Testis (tissue), 2 donors: ENCODE measurements at regions not wholly inside any gene's neighbourhood (a gene's known extent, or its start where the extent isn't known, plus 50 kb on each side); places are given as distances from the start of the nearest gene placed in this dataset.

Experiments used
- DNase-seq: peaks from one replicate; pipeline ENCODE4 v3.0.0-alpha.2; 2019
- H3K27ac ChIP-seq, 2 donors: fragments of 200-600 bp; sonication (generic); one replicate each; pipeline ENCODE4 v1.5.1; 2019
- H3K27me3 ChIP-seq: fragments of 200-600 bp; sonication (generic); one replicate; pipeline ENCODE4 v1.5.1; 2019
- H3K36me3 ChIP-seq: fragments of 200-600 bp; sonication (generic); one replicate; pipeline ENCODE4 v1.5.1; 2017; ENCODE audit warnings: low read depth; ENCODE audit errors: missing control alignments
- H3K4me1 ChIP-seq: fragments of 200-600 bp; sonication (generic); one replicate; pipeline ENCODE4 v1.5.1; 2019
- H3K4me3 ChIP-seq, 2 donors: fragments of 200-600 bp; sonication (generic); one replicate each; pipeline ENCODE4 v1.5.1; 2017 to 2019
- H3K9me3 ChIP-seq: fragments of 200-600 bp; sonication (generic); one replicate; pipeline ENCODE4 v1.5.1; 2017
- CTCF ChIP-seq, 3 experiments: fragments of 450-650 bp in 2 of 3; fragments of 200-600 bp in 1 of 3; sonication (generic) in 1 of 3; IDR thresholded peaks; one replicate each; pipeline ENCODE4 v1.5.1; 2016 to 2019; ENCODE audit warnings: antibody characterized with exemption in 3 of 3, mild to moderate bottlenecking in 2 of 3, moderate library complexity in 1 of 3
- POLR2A ChIP-seq: fragments of 450-650 bp; IDR thresholded peaks from one replicate; pipeline ENCODE4 v1.6.1; 2017; ENCODE audit warnings: antibody characterized with exemption, mild to moderate bottlenecking, moderate library complexity
- WGBS, 2 donors: methylation state at CpG; one replicate each; pipeline ENCODE4 v1.1.5; 2018; 5-methylcytosine and 5-hydroxymethylcytosine counted together
- intact Hi-C: fragments of 100-400 bp; cut with DNase I; formaldehyde crosslinking; loops from one replicate; pipeline ENCODE4 v1.15.1; 2023; ENCODE audit warnings: low total_unique reads

GRCh38 chr18:75142677-75143076 lies 66.3 kb downstream of the PTGR3 start:
- TF ChIP-seq CTCF (IDR thresholded peaks at IDR 0.05) = no peak
- no peak for TF ChIP-seq POLR2A
- intact Hi-C loops = no loop called here
- H3K27ac ChIP-seq = no peak overlapping the region
- no peak for DNase-seq
- no peaks in the 10 kb centered on the region for H3K36me3 ChIP-seq
- no peaks in the 10 kb centered on the region for H3K4me1 ChIP-seq
- H3K27me3 ChIP-seq = no peaks in the 10 kb centered on the region
- H3K9me3 ChIP-seq = no peaks in the 10 kb centered on the region
- WGBS, 2 donors = 63 to 64% methylated on average over 10 of the region's 10 CpGs
- H3K4me3 ChIP-seq = no peak overlapping the region

- H3K4me3 ChIP-seq = no peak overlapping the region
- 55 to 71% methylated on average over 13 of the region's 13 CpGs for whole genome bisulfite sequencing, 2 donors
Observed at GRCh38 chr18:75141734-75142133, 67.2 kb downstream of the PTGR3 start.

GRCh38 chr18:75141166-75141565 lies 67.8 kb downstream of the PTGR3 start:
- TF ChIP-seq POLR2A (no peak), CTCF (IDR thresholded peaks at IDR 0.05) (no peak)
- WGBS, 2 donors = 78 to 85% methylated on average over 5 of the region's 5 CpGs
- intact Hi-C loops = no loop called here
- H3K9me3 ChIP-seq = no peaks in the 10 kb centered on the region
- H3K27ac ChIP-seq = no peak overlapping the region
- H3K4me3 ChIP-seq = no peak overlapping the region
- H3K36me3 ChIP-seq = no peaks in the 10 kb centered on the region
- H3K4me1 ChIP-seq = no peaks in the 10 kb centered on the region
- no peaks in the 10 kb centered on the region for H3K27me3 ChIP-seq
- no peak for DNase-seq

More at GRCh38 chr18:75141734-75142133, 67.2 kb downstream of the PTGR3 start:
- H3K36me3 ChIP-seq = no peaks in the 10 kb centered on the region
- H3K4me1 ChIP-seq = no peaks in the 10 kb centered on the region
- no peaks in the 10 kb centered on the region for H3K27me3 ChIP-seq
- DNase-seq = no peak
- intact Hi-C loops = no loop called here
- no peaks in the 10 kb centered on the region for H3K9me3 ChIP-seq
- no peak for TF ChIP-seq POLR2A
- TF ChIP-seq CTCF (IDR thresholded peaks at IDR 0.05) = no peak
- H3K27ac ChIP-seq = no peak overlapping the region

- intact Hi-C loops = no loop called here
- no peak for DNase-seq
- TF ChIP-seq POLR2A = no peak
- TF ChIP-seq CTCF (IDR thresholded peaks at IDR 0.05) = no peak
- H3K27me3 ChIP-seq = no peaks in the 10 kb centered on the region
- no peaks in the 10 kb centered on the region for H3K4me1 ChIP-seq
- 76 to 79% methylated on average over 5 of the region's 5 CpGs for WGBS, 2 donors
- H3K9me3 ChIP-seq = no peaks in the 10 kb centered on the region
- H3K4me3 ChIP-seq = no peak overlapping the region
- no peaks in the 10 kb centered on the region for H3K36me3 ChIP-seq
- H3K27ac ChIP-seq = no peak overlapping the region
Observed at GRCh38 chr18:75140296-75140695, 68.6 kb downstream of the PTGR3 start.

- H3K27ac ChIP-seq = no peak overlapping the region
- intact Hi-C loops = no loop called here
- 92 to 93% methylated on average over 15 to 18 of the region's 18 CpGs for WGBS, 2 donors
- DNase-seq = no peak
- no peaks in the 10 kb centered on the region for H3K36me3 ChIP-seq
- no peaks in the 10 kb centered on the region for H3K9me3 ChIP-seq
- TF ChIP-seq POLR2A = no peak
- no peak for TF ChIP-seq CTCF (IDR thresholded peaks at IDR 0.05)
- H3K27me3 ChIP-seq = no peaks in the 10 kb centered on the region
- H3K4me3 ChIP-seq = no peak overlapping the region
- no peaks in the 10 kb centered on the region for H3K4me1 ChIP-seq
Observed at GRCh38 chr18:75139226-75139911, 69.6 kb downstream of the PTGR3 start.
